HUDEP-2 (cell line): ENCODE measurements at regions not wholly inside any gene's neighbourhood (a gene's known extent, or its start where the extent isn't known, plus 50 kb on each side); places are given as distances from the start of the nearest gene placed in this dataset.

ENCODE experiments used
- DNase-seq, 76 experiments: peaks; one replicate each; lab custom pipeline; 2025; ENCODE audit not compliant: unreplicated experiment in 76 of 76; lab: John Stamatoyannopoulos, UW

GRCh38 chr4:123706973-123707372 is 310.4 kb downstream of the SPRY1 start:
- DNase-seq, result no peak

GRCh38 chr4:123708902-123709301 is 312.3 kb downstream of the SPRY1 start:
- no peak for DNase-seq

GRCh38 chr4:123709336-123709735 is 312.7 kb downstream of the SPRY1 start:
- DNase-seq, result no peak

GRCh38 chr4:123731035-123731434 is 334.4 kb downstream of the SPRY1 start:
- no peak for DNase-seq

- DNase-seq, result no peak
These were observed 340.6 kb downstream of the SPRY1 start for GRCh38 chr4:123737156-123737555.

- no peak for DNase-seq
These were observed 343.2 kb downstream of the SPRY1 start for GRCh38 chr4:123739806-123740205.

GRCh38 chr4:123740236-123740635 is 343.6 kb downstream of the SPRY1 start:
- no peak for DNase-seq

- DNase-seq, result no peak
These were observed 345.3 kb downstream of the SPRY1 start for GRCh38 chr4:123741906-123742305.

GRCh38 chr4:123743848-123744247 is 347.3 kb downstream of the SPRY1 start:
- DNase-seq, result no peak

GRCh38 chr4:123744664-123745290 is 348.2 kb downstream of the SPRY1 start:
- no peak for DNase-seq

GRCh38 chr4:123747016-123747415 is 350.4 kb downstream of the SPRY1 start:
- no peak for DNase-seq

- DNase-seq, result no peak
These were observed 352.2 kb downstream of the SPRY1 start for GRCh38 chr4:123748806-123749205.

- DNase-seq, result no peak
These were observed 352.8 kb downstream of the SPRY1 start for GRCh38 chr4:123749383-123749782.

GRCh38 chr4:123750044-123750443 is 353.4 kb downstream of the SPRY1 start:
- no peak for DNase-seq

GRCh38 chr4:123755655-123756054 is 359.1 kb downstream of the SPRY1 start:
- DNase-seq, result no peak

- DNase-seq, result no peak
These were observed 371.2 kb downstream of the SPRY1 start for GRCh38 chr4:123767806-123768205.

GRCh38 chr4:123770884-123771283 is 374.3 kb downstream of the SPRY1 start:
- no peak for DNase-seq

- DNase-seq, result no peak
These were observed 379.7 kb downstream of the SPRY1 start for GRCh38 chr4:123776267-123776666.

- DNase-seq, result no peak
These were observed 380.8 kb downstream of the SPRY1 start for GRCh38 chr4:123777373-123777772.

- no peak for DNase-seq
These were observed 386.7 kb downstream of the SPRY1 start for GRCh38 chr4:123783151-123783790.

- DNase-seq, result no peak
These were observed 387.3 kb downstream of the SPRY1 start for GRCh38 chr4:123783921-123784320.

GRCh38 chr4:123784626-123785025 is 388.0 kb downstream of the SPRY1 start:
- DNase-seq, result no peak

GRCh38 chr4:123785538-123785937 is 388.9 kb downstream of the SPRY1 start:
- no peak for DNase-seq
